ACHN (cell line): ENCODE measurements at regions not wholly inside any gene's neighbourhood (a gene's known extent, or its start where the extent isn't known, plus 50 kb on each side); places are given as distances from the start of the nearest gene placed in this dataset.

Experiments used
- DNase-seq: peaks from one replicate; pipeline ENCODE4 v3.0.0-alpha.2; 2015
- in situ Hi-C: cut with HindIII; loops from 2 replicates; pipeline ENCODE4 v1.10.0; 2017; ENCODE audit warnings: low sequenced_read_pairs, low pct_ligation_motif_present, low pct_unique_long_range_greater_than_20kb

- in situ Hi-C loops: no loop called here
- no peak for DNase-seq
Observed at GRCh38 chr13:31631746-31632145, 107.6 kb upstream of the RXFP2 start.

- in situ Hi-C loops: no loop called here
- DNase-seq: no peak
Observed at GRCh38 chr13:31638577-31638976, 100.7 kb upstream of the RXFP2 start.

- no peak for DNase-seq
- in situ Hi-C loops: no loop called here
Observed at GRCh38 chr13:31639443-31640163, 99.7 kb upstream of the RXFP2 start.

- in situ Hi-C loops: no loop called here
- no peak for DNase-seq
Observed at GRCh38 chr13:31649766-31650165, 89.6 kb upstream of the RXFP2 start.

GRCh38 chr13:31653730-31654129 lies 85.6 kb upstream of the RXFP2 start:
- no peak for DNase-seq
- in situ Hi-C loops: no loop called here

- in situ Hi-C loops: no loop called here
- no peak for DNase-seq
Observed at GRCh38 chr13:31663880-31664585, 75.3 kb upstream of the RXFP2 start.

- DNase-seq: no peak
- in situ Hi-C loops: no loop called here
Observed at GRCh38 chr13:31670831-31671617, 68.3 kb upstream of the RXFP2 start.

GRCh38 chr13:31674051-31674450 lies 65.3 kb upstream of the RXFP2 start:
- in situ Hi-C loops: no loop called here
- DNase-seq: no peak

- in situ Hi-C loops: no loop called here
- DNase-seq: no peak
Observed at GRCh38 chr13:31675440-31675953, 63.8 kb upstream of the RXFP2 start.

- in situ Hi-C loops: no loop called here
- DNase-seq: no peak
Observed at GRCh38 chr13:31681133-31681532, 58.2 kb upstream of the RXFP2 start.

GRCh38 chr13:31684466-31684865 lies 54.9 kb upstream of the RXFP2 start:
- DNase-seq: no peak
- in situ Hi-C loops: no loop called here

- in situ Hi-C loops: no loop called here
- no peak for DNase-seq
Observed at GRCh38 chr13:31686670-31687425, 52.5 kb upstream of the RXFP2 start.
